PC-9 (cell line): ENCODE measurements at regions not wholly inside any gene's neighbourhood (a gene's known extent, or its start where the extent isn't known, plus 50 kb on each side); places are given as distances from the start of the nearest gene placed in this dataset.

ENCODE experiments used
- BruUV-seq: library from RNA; stranded (reverse); fragments of 400-500 nt; replicated peaks from 2 replicates; lab custom pipeline; 2021; lab: Mats Ljungman, UMichigan
- CTCF ChIA-PET: fragments of 300-600 bp; sonication (Branson Sonifier 250); formaldehyde crosslinking; loops from one replicate; lab custom pipeline; 2022; ENCODE audit warnings: antibody characterized with exemption; lab: Charles Lee
- POLR2A ChIA-PET: fragments of 300-600 bp; sonication (Branson Sonifier 250); formaldehyde crosslinking; loops from one replicate; lab custom pipeline; 2022; ENCODE audit warnings: antibody characterized with exemption; ENCODE audit not compliant: unreplicated experiment; lab: Charles Lee
- DNase-seq, 2 experiments: peaks; one replicate each; pipeline versions ENCODE4 v3.0.0 to v3.0.0-alpha.2; 2015 to 2022; ENCODE audit warnings: mixed read lengths in 1 of 2
- H2AFZ ChIP-seq: fragments of 200-600 bp; sonication (generic); 2 replicates; pipeline ENCODE4 v1.8.1; 2017; ENCODE audit warnings: antibody characterized with exemption
- H3F3A ChIP-seq: fragments of 200-600 bp; sonication (generic); 2 replicates; pipeline ENCODE4 v1.8.1; 2017; ENCODE audit warnings: antibody characterized with exemption, mild to moderate bottlenecking, low read depth; ENCODE audit not compliant: insufficient read depth
- H3K27ac ChIP-seq: fragments of 200-600 bp; sonication (generic); 2 replicates; pipeline ENCODE4 v1.6.1; 2016; ENCODE audit warnings: mixed run types
- H3K27me3 ChIP-seq: fragments of 200-600 bp; sonication (generic); 2 replicates; pipeline ENCODE4 v1.6.1; 2016; ENCODE audit warnings: low read depth, mixed run types; ENCODE audit not compliant: insufficient read depth
- H3K36me3 ChIP-seq: fragments of 200-600 bp; sonication (generic); 2 replicates; pipeline ENCODE4 v1.6.1; 2016; ENCODE audit warnings: low read depth, mixed run types
- H3K4me1 ChIP-seq: fragments of 200-600 bp; sonication (generic); replicated peaks from 2 replicates; pipeline ENCODE4 v1.6.1; 2016; ENCODE audit warnings: mixed run types; ENCODE audit not compliant: insufficient read depth
- H3K4me2 ChIP-seq: fragments of 200-600 bp; sonication (generic); 2 replicates; pipeline ENCODE4 v1.6.1; 2017; ENCODE audit warnings: mixed run types
- H3K4me3 ChIP-seq: fragments of 200-600 bp; sonication (generic); 2 replicates; pipeline ENCODE4 v1.6.1; 2016; ENCODE audit warnings: mixed run types
- H3K79me2 ChIP-seq: fragments of 200-600 bp; sonication (generic); 2 replicates; pipeline ENCODE4 v1.6.1; 2017; ENCODE audit warnings: low read depth, mixed run types
- H3K9me2 ChIP-seq: fragments of 200-600 bp; sonication (generic); 2 replicates; pipeline ENCODE4 v1.8.1; 2017; ENCODE audit warnings: mild to moderate bottlenecking; ENCODE audit not compliant: insufficient read depth
- H3K9me3 ChIP-seq: fragments of 200-600 bp; sonication (generic); 2 replicates; pipeline ENCODE4 v1.8.1; 2016; ENCODE audit warnings: low read depth; ENCODE audit not compliant: insufficient read depth
- H4K20me1 ChIP-seq: fragments of 200-600 bp; sonication (generic); 2 replicates; pipeline ENCODE4 v1.8.1; 2017; ENCODE audit not compliant: insufficient read depth
- CTCF ChIP-seq: fragments of 200-600 bp; sonication (generic); conservative IDR thresholded peaks from 2 replicates; pipeline ENCODE4 v1.6.1; 2017; ENCODE audit warnings: mixed run types, antibody characterized with exemption, mild to moderate bottlenecking, moderate library complexity
- EZH2 ChIP-seq: fragments of 200-600 bp; sonication (generic); IDR thresholded peaks from 2 replicates; pipeline ENCODE4 v1.8.0; 2017; ENCODE audit warnings: antibody characterized with exemption, low read depth
- intact Hi-C: fragments of 100-400 bp; cut with micrococcal nuclease; formaldehyde crosslinking; loops from one replicate; pipeline ENCODE4 v1.10.0; 2022; ENCODE audit not compliant: unreplicated experiment

GRCh38 chr6:133185731-133186130 is 55.4 kb upstream of the EYA4 start:
- Histone ChIP-seq H3K27me3 (no peaks in the 10 kb centered on the region), H3K9me2 (no peaks in the 10 kb centered on the region), H3K9me3 (no peaks in the 10 kb centered on the region), H3F3A (no peaks in the 10 kb centered on the region), H4K20me1 (no peaks in the 10 kb centered on the region), H3K27ac (no peak overlapping the region), H3K79me2 (no peaks in the 10 kb centered on the region), H3K4me1 (no peaks in the 10 kb centered on the region), H3K4me3 (no peak overlapping the region), H2AFZ (no peak overlapping the region), H3K36me3 (no peaks in the 10 kb centered on the region), H3K4me2 (no peak overlapping the region)
- CTCF ChIA-PET, result interaction anchor here (1.0 to 1.2 kb wide), 2 partner anchors 366 to 937 kb away, joined by 3 read pairs; no protein-coding TSS in a partner anchor
- TF ChIP-seq CTCF (no peak), EZH2 (no peak)
- intact Hi-C loops, result loop anchor here (2.0 to 5.0 kb wide), 5 partner anchors 223 to 732 kb away; no protein-coding TSS in a partner anchor
- no TSS peak for BruUV-seq
- POLR2A ChIA-PET, result no interaction called here
- DNase-seq, result no peak

- Histone ChIP-seq H2AFZ (no peak overlapping the region), H3K27ac (no peak overlapping the region), H3K79me2 (no peaks in the 10 kb centered on the region), H3K36me3 (no peaks in the 10 kb centered on the region), H3F3A (no peaks in the 10 kb centered on the region), H3K4me1 (no peaks in the 10 kb centered on the region), H3K4me2 (no peak overlapping the region), H3K27me3 (no peaks in the 10 kb centered on the region), H3K9me2 (no peaks in the 10 kb centered on the region), H3K9me3 (no peaks in the 10 kb centered on the region), H3K4me3 (no peak overlapping the region), H4K20me1 (no peaks in the 10 kb centered on the region)
- TF ChIP-seq CTCF (no peak), EZH2 (no peak)
- no peak for DNase-seq
- intact Hi-C loops, result loop anchor here (5.0 kb wide), 2 partner anchors 225 to 730 kb away; no protein-coding TSS in a partner anchor
- ChIA-PET POLR2A (no interaction called here), CTCF (interaction anchor here (0.6 kb wide), 3 partner anchors 55 to 725 kb away, joined by 6 to 10 read pairs (median 7); no protein-coding TSS in a partner anchor)
- BruUV-seq, result no TSS peak
Measured at GRCh38 chr6:133187114-133187513, 54.0 kb upstream of the EYA4 start.

GRCh38 chr6:133187657-133188453 is 53.3 kb upstream of the EYA4 start:
- POLR2A ChIA-PET, result interaction anchor here (0.5 kb wide), 1 partner anchor 276 kb away, joined by 3 read pairs; no protein-coding TSS in a partner anchor
- intact Hi-C loops, result loop anchor here (5.0 kb wide), 2 partner anchors 226 to 729 kb away; no protein-coding TSS in a partner anchor
- Histone ChIP-seq H3K9me3 (no peaks in the 10 kb centered on the region), H3K9me2 (no peaks in the 10 kb centered on the region), H3K4me1 (no peaks in the 10 kb centered on the region), H3K4me2 (no peak overlapping the region), H2AFZ (no peak overlapping the region), H4K20me1 (no peaks in the 10 kb centered on the region), H3K27ac (no peak overlapping the region), H3K79me2 (no peaks in the 10 kb centered on the region), H3F3A (no peaks in the 10 kb centered on the region), H3K4me3 (no peak overlapping the region), H3K36me3 (no peaks in the 10 kb centered on the region), H3K27me3 (no peaks in the 10 kb centered on the region)
- no peak for DNase-seq
- CTCF ChIA-PET, result interaction anchor here (0.6 kb wide), 1 partner anchor 56 kb away, joined by 10 read pairs; no protein-coding TSS in a partner anchor
- BruUV-seq, result no TSS peak
- no peak for TF ChIP-seq EZH2
- no peak for TF ChIP-seq CTCF
